ENCODE measurements at regions not wholly inside any gene's neighbourhood (a gene's known extent, or its start where the extent isn't known, plus 50 kb on each side); places are given as distances from the start of the nearest gene placed in this dataset.

DNA sequence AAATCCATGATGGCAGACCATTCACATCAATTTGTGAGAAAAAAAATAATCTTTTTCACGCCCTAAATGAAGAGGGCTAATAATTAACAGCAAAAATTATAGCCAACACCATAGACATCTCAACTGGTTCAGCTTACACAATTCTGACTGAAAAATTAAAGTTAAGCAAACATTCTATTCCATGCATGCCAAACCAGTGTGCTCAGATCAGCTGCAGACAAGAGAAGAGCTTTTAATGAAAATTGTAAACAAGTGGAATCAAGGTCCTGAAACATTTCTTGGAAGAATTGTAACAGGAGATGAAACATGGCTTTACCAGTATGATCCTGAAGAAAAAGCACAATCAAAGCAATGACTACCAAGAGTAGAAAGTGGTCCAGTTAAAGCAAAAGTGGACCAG lies 710.4 kb downstream of the EPHA7 start:
- TF ChIP-seq, protein P1, sequence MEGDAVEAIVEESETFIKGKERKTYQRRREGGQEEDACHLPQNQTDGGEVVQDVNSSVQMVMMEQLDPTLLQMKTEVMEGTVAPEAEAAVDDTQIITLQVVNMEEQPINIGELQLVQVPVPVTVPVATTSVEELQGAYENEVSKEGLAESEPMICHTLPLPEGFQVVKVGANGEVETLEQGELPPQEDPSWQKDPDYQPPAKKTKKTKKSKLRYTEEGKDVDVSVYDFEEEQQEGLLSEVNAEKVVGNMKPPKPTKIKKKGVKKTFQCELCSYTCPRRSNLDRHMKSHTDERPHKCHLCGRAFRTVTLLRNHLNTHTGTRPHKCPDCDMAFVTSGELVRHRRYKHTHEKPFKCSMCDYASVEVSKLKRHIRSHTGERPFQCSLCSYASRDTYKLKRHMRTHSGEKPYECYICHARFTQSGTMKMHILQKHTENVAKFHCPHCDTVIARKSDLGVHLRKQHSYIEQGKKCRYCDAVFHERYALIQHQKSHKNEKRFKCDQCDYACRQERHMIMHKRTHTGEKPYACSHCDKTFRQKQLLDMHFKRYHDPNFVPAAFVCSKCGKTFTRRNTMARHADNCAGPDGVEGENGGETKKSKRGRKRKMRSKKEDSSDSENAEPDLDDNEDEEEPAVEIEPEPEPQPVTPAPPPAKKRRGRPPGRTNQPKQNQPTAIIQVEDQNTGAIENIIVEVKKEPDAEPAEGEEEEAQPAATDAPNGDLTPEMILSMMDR (conservative IDR thresholded peaks at IDR 0.05; ENCODE audit: low read depth, low read length), result no peak
- TF ChIP-seq EZH2 (IDR thresholded peaks at IDR 0.05; ENCODE audit: borderline replicate concordance, low read depth, low read length, poor library complexity, severe bottlenecking), result no peak

Measured in A673 (cell line).